Neural progenitor cell (in vitro differentiated cells): ENCODE measurements at regions not wholly inside any gene's neighbourhood (a gene's known extent, or its start where the extent isn't known, plus 50 kb on each side); places are given as distances from the start of the nearest gene placed in this dataset.
"Not testable (repeated sequence)": the region's sequence is repeated elsewhere in the genome, so short reads cannot be mapped to it uniquely, and the experiment has no call there.

Experiments used
- DNase-seq: peaks from one replicate; pipeline ENCODE4 v3.0.0-alpha.2; 2016; ENCODE audit warnings: low spot score
- H2AFZ ChIP-seq: fragments of 200-600 bp; sonication (generic); replicated peaks from 2 replicates; pipeline ENCODE4 v1.6.1; 2016; ENCODE audit warnings: antibody characterized with exemption
- H3F3A ChIP-seq: fragments of 200-600 bp; sonication (generic); 2 replicates; pipeline ENCODE4 v1.6.1; 2016; ENCODE audit warnings: antibody characterized with exemption, low read depth
- H3K27ac ChIP-seq: fragments of 200-600 bp; sonication (generic); 2 replicates; pipeline ENCODE4 v1.5.1; 2016; ENCODE audit warnings: mild to moderate bottlenecking
- H3K27me3 ChIP-seq: fragments of 200-600 bp; sonication (generic); 2 replicates; pipeline ENCODE4 v1.6.1; 2016; ENCODE audit warnings: mild to moderate bottlenecking, moderate library complexity
- H3K36me3 ChIP-seq: fragments of 200-600 bp; sonication (generic); 2 replicates; pipeline ENCODE4 v1.5.1; 2016
- H3K4me1 ChIP-seq: fragments of 200-600 bp; sonication (generic); 2 replicates; pipeline ENCODE4 v1.6.1; 2016; ENCODE audit warnings: mixed run types
- H3K4me2 ChIP-seq: fragments of 200-600 bp; sonication (generic); 2 replicates; pipeline ENCODE4 v1.6.1; 2016
- H3K4me3 ChIP-seq: fragments of 200-600 bp; sonication (generic); 2 replicates; pipeline ENCODE4 v1.5.1; 2016
- H3K79me2 ChIP-seq: fragments of 200-600 bp; sonication (generic); 2 replicates; pipeline ENCODE4 v1.6.1; 2016; ENCODE audit warnings: low read depth
- H3K9ac ChIP-seq: fragments of 200-600 bp; sonication (generic); 2 replicates; pipeline ENCODE4 v1.6.1; 2016
- H3K9me3 ChIP-seq: fragments of 200-600 bp; sonication (generic); 2 replicates; pipeline ENCODE4 v1.5.1; 2016; ENCODE audit warnings: low read depth
- H4K20me1 ChIP-seq: fragments of 200-600 bp; sonication (generic); 2 replicates; pipeline ENCODE4 v1.6.1; 2016; ENCODE audit warnings: low read depth
- H3K27ac Mint-ChIP-seq: 3 replicates; pipeline ENCODE4 v1.8.0; 2021; ENCODE audit warnings: mixed read lengths
- H3K27me3 Mint-ChIP-seq: 2 replicates; pipeline ENCODE4 v1.8.0; 2022; ENCODE audit warnings: low read depth, mild to moderate bottlenecking, inconsistent platforms, moderate library complexity, mixed read lengths; ENCODE audit not compliant: insufficient read depth
- H3K36me3 Mint-ChIP-seq: 3 replicates; pipeline ENCODE4 v1.8.0; 2021; ENCODE audit warnings: mixed read lengths
- H3K4me1 Mint-ChIP-seq: 3 replicates; pipeline ENCODE4 v1.8.0; 2021; ENCODE audit warnings: mixed read lengths
- H3K4me3 Mint-ChIP-seq: 3 replicates; pipeline ENCODE4 v1.8.0; 2021; ENCODE audit warnings: mild to moderate bottlenecking, moderate library complexity, mixed read lengths
- H3K9me3 Mint-ChIP-seq: 3 replicates; pipeline ENCODE4 v1.8.0; 2020; ENCODE audit warnings: mixed read lengths
- EZH2 ChIP-seq: fragments of 200-600 bp; sonication (generic); IDR thresholded peaks from 2 replicates; pipeline ENCODE4 v1.6.1; 2017; ENCODE audit warnings: antibody characterized with exemption, mild to moderate bottlenecking, moderate library complexity
- EZH2phosphoT487 ChIP-seq: fragments of 200-600 bp; sonication (generic); IDR thresholded peaks from 2 replicates; pipeline ENCODE4 v1.6.1; 2017; ENCODE audit warnings: antibody characterized with exemption
- TF ChIP-seq, protein P1 (sequence below): fragments of 200-600 bp; sonication (generic); IDR thresholded peaks from 2 replicates; pipeline ENCODE4 v1.5.1; 2017; ENCODE audit warnings: antibody characterized with exemption, mild to moderate bottlenecking

DNA sequence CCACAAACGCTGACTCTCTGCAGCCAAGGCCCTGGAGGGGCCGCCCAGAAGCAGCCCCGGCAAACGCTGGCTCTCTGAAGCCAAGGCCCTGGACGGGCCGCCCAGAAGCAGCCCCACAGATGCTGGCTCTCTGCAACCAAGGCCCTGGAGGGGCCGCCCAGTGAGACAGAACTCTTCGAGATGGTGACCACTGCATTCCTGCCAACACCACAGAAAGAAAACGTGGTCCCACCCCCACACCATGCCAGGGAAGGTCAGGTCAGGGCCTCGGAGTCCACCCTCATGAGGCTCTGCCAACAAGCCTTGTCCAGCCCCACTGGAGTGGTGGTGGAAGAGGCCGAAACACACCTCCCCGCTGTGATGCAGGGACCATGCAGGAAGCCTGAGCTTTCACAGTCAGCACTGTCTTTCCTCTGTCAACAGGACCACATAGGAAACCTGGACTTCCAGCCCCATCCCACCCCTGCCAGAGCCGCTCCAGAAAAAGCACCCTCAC lies 97.5 kb downstream of the DLL1 start:
- Mint-ChIP-seq H3K27me3 (peaks cover 2% of the 10 kb centered on the region), H3K36me3 (no peaks in the 10 kb centered on the region), H3K9me3 (peaks cover 31% of the 10 kb centered on the region), H3K27ac (no peak overlapping the region), H3K4me1 (no peaks in the 10 kb centered on the region), H3K4me3 (no peak overlapping the region)
- Histone ChIP-seq H3K27me3 (no peaks in the 10 kb centered on the region), H3K79me2 (no peaks in the 10 kb centered on the region), H3K9ac (no peak overlapping the region), H3K27ac (no peak overlapping the region), H3K4me1 (no peaks in the 10 kb centered on the region), H3K4me3 (no peak overlapping the region), H2AFZ (no peak overlapping the region), H3K9me3 (peaks cover 12% of the 10 kb centered on the region), H3K4me2 (no peak overlapping the region), H3K36me3 (no peaks in the 10 kb centered on the region), H4K20me1 (no peaks in the 10 kb centered on the region), H3F3A (no peaks in the 10 kb centered on the region)
- DNase-seq = no peak
- no peak for TF ChIP-seq EZH2
- TF ChIP-seq, protein P1, sequence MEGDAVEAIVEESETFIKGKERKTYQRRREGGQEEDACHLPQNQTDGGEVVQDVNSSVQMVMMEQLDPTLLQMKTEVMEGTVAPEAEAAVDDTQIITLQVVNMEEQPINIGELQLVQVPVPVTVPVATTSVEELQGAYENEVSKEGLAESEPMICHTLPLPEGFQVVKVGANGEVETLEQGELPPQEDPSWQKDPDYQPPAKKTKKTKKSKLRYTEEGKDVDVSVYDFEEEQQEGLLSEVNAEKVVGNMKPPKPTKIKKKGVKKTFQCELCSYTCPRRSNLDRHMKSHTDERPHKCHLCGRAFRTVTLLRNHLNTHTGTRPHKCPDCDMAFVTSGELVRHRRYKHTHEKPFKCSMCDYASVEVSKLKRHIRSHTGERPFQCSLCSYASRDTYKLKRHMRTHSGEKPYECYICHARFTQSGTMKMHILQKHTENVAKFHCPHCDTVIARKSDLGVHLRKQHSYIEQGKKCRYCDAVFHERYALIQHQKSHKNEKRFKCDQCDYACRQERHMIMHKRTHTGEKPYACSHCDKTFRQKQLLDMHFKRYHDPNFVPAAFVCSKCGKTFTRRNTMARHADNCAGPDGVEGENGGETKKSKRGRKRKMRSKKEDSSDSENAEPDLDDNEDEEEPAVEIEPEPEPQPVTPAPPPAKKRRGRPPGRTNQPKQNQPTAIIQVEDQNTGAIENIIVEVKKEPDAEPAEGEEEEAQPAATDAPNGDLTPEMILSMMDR = no peak
- TF ChIP-seq EZH2phosphoT487 = no peak

DNA sequence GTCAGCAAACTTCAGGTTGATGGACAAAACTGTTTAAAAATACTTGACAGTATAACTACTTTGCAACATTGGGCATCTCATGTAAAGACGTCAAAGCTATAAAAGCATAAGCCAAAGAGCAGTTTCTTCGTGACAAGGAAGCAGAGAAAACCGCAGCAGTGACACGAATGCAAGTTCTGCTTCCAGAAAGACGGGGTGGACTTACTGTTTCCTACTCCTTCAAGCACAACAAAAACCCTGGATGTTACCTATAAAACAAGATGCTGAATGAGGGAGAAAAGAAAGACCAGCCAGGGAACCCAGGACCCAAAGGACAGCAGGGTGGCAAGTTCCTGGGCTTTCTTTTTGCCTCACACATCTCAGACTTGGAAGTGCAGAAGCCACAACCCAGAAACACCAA lies 98.0 kb downstream of the DLL1 start:
- H3K27me3 Mint-ChIP-seq = peaks cover 2% of the 10 kb centered on the region
- no peak overlapping the region for H3K27ac Mint-ChIP-seq
- no peak overlapping the region for H3K4me2 ChIP-seq
- H3K79me2 ChIP-seq = no peaks in the 10 kb centered on the region
- no peaks in the 10 kb centered on the region for H3K4me1 Mint-ChIP-seq
- H3K4me1 ChIP-seq = no peaks in the 10 kb centered on the region
- no peaks in the 10 kb centered on the region for H3K36me3 Mint-ChIP-seq
- TF ChIP-seq EZH2phosphoT487 (no peak), EZH2 (no peak)
- TF ChIP-seq, protein P1 = no peak
- DNase-seq = no peak
- no peak overlapping the region for H3K9ac ChIP-seq
- no peak overlapping the region for H3K4me3 Mint-ChIP-seq
- H3K9me3 ChIP-seq = peaks cover 12% of the 10 kb centered on the region
- no peak overlapping the region for H3K4me3 ChIP-seq
- no peaks in the 10 kb centered on the region for H4K20me1 ChIP-seq
- no peak overlapping the region for H3K27ac ChIP-seq
- no peaks in the 10 kb centered on the region for H3K27me3 ChIP-seq
- H3K36me3 ChIP-seq = no peaks in the 10 kb centered on the region
- H2AFZ ChIP-seq = no peak overlapping the region
- H3K9me3 Mint-ChIP-seq = peaks cover 31% of the 10 kb centered on the region
- no peaks in the 10 kb centered on the region for H3F3A ChIP-seq

DNA sequence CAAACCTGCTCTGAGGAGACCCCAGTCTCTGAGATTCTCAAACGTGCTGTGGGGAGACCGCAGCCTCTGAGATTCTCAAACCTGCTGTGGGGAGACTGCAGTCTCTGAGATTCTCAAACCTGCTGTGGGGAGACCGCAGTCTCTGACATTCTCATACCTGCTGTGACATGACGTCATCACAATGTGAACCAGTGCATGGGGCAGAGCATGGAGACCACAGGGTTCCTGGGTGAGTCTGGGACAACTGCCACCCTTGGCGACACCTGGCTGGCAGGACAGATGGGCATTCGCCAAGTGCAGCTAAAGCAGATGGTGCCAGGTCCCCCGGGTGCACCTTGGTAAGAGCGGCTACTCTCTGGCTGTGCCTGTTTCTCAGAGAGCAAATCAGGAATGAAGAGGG lies 98.8 kb downstream of the DLL1 start:
- H3K4me3 ChIP-seq, H3K27me3 ChIP-seq, H3K27ac Mint-ChIP-seq, H2AFZ ChIP-seq, H3K27me3 Mint-ChIP-seq, H3K4me2 ChIP-seq, H3K4me1 Mint-ChIP-seq, H3K4me1 ChIP-seq, H3K36me3 Mint-ChIP-seq, H3K9ac ChIP-seq, H3K27ac ChIP-seq, H3F3A ChIP-seq, H3K4me3 Mint-ChIP-seq, DNase-seq, H3K36me3 ChIP-seq, H4K20me1 ChIP-seq, H3K79me2 ChIP-seq: not testable (repeated sequence)
- H3K9me3 ChIP-seq = peaks cover 12% of the 10 kb centered on the region
- peaks cover 31% of the 10 kb centered on the region for H3K9me3 Mint-ChIP-seq

DNA sequence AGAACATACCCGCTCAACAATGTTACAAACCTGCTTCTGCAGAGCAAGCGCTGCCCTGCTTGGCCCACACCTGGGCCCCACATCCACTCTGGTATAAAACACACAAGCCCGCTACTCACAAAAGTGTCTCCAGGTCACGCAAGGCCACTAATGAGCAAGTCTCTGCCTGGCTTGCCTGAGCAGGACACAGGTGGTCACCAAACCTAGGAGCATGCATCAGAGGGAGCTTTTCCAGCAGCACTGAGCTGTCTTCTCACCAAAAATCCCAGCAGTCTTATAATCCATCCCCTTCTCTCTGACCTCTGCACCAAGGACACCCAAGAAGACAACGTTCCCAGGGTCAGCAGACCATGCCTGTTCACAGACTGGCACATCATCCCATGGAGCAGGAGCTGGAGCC lies 100.8 kb downstream of the DLL1 start:
- H3K4me3 ChIP-seq = no peak overlapping the region
- no peak overlapping the region for H3K4me2 ChIP-seq
- no peaks in the 10 kb centered on the region for H3F3A ChIP-seq
- peaks cover 5% of the 10 kb centered on the region for H3K27me3 Mint-ChIP-seq
- no peaks in the 10 kb centered on the region for H3K27me3 ChIP-seq
- no peaks in the 10 kb centered on the region for H3K36me3 Mint-ChIP-seq
- H4K20me1 ChIP-seq = no peaks in the 10 kb centered on the region
- TF ChIP-seq EZH2 (no peak), EZH2phosphoT487 (no peak)
- TF ChIP-seq, protein P1 = no peak
- no peak overlapping the region for H3K4me3 Mint-ChIP-seq
- peak overlapping the region; percentile 65 for H3K27ac Mint-ChIP-seq
- H3K9ac ChIP-seq = no peak overlapping the region
- H3K79me2 ChIP-seq = no peaks in the 10 kb centered on the region
- peaks cover 5% of the 10 kb centered on the region for H3K4me1 ChIP-seq
- DNase-seq = no peak
- peaks cover 2% of the 10 kb centered on the region for H3K9me3 ChIP-seq
- H3K9me3 Mint-ChIP-seq = peaks cover 17% of the 10 kb centered on the region
- no peak overlapping the region for H3K27ac ChIP-seq
- no peaks in the 10 kb centered on the region for H3K36me3 ChIP-seq
- H2AFZ ChIP-seq = no peak overlapping the region
- no peaks in the 10 kb centered on the region for H3K4me1 Mint-ChIP-seq
